ENCODE measurements at regions not wholly inside any gene's neighbourhood (a gene's known extent, or its start where the extent isn't known, plus 50 kb on each side); places are given as distances from the start of the nearest gene placed in this dataset.

- TF ChIP-seq, protein P1, sequence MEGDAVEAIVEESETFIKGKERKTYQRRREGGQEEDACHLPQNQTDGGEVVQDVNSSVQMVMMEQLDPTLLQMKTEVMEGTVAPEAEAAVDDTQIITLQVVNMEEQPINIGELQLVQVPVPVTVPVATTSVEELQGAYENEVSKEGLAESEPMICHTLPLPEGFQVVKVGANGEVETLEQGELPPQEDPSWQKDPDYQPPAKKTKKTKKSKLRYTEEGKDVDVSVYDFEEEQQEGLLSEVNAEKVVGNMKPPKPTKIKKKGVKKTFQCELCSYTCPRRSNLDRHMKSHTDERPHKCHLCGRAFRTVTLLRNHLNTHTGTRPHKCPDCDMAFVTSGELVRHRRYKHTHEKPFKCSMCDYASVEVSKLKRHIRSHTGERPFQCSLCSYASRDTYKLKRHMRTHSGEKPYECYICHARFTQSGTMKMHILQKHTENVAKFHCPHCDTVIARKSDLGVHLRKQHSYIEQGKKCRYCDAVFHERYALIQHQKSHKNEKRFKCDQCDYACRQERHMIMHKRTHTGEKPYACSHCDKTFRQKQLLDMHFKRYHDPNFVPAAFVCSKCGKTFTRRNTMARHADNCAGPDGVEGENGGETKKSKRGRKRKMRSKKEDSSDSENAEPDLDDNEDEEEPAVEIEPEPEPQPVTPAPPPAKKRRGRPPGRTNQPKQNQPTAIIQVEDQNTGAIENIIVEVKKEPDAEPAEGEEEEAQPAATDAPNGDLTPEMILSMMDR (IDR thresholded peaks at IDR 0.05; ENCODE audit: insufficient read depth, low read length, poor library complexity, severe bottlenecking): no peak
- TF ChIP-seq EZH2phosphoT487 (conservative IDR thresholded peaks at IDR 0.05; ENCODE audit: low read length): no peak
Measured at GRCh38 chr10:61047788-61048560, 104.0 kb upstream of the RHOBTB1 start.

Data from SU-DHL-6 (cell line).